Stomach (tissue), 8 donors: ENCODE measurements at regions not wholly inside any gene's neighbourhood (a gene's known extent, or its start where the extent isn't known, plus 50 kb on each side); places are given as distances from the start of the nearest gene placed in this dataset.

Source experiments
- DNase-seq, 2 donors: peaks; one replicate each; pipeline versions ENCODE4 v3.0.0 to v3.0.0-alpha.2; 2013 to 2019
- H3K27ac ChIP-seq, 5 donors: fragments of 200-600 bp in 4 of 5; sonication (generic) in 4 of 5; one replicate each; pipeline ENCODE4 v1.5.1; 2013 to 2019; ENCODE audit warnings: mild to moderate bottlenecking in 1 of 5, moderate library complexity in 1 of 5
- H3K27me3 ChIP-seq, 3 donors: fragments of 200-600 bp; sonication (generic); one replicate each; pipeline ENCODE4 v1.5.1; 2017 to 2019; ENCODE audit warnings: mixed run types in 1 of 3
- H3K36me3 ChIP-seq, 4 donors: fragments of 200-600 bp; sonication (generic); 1 replicate in 3 of 4; 2 replicates in 1 of 4; pipeline ENCODE4 v1.5.1; 2016 to 2019
- H3K4me1 ChIP-seq, 4 donors: fragments of 200-600 bp; sonication (generic); one replicate each; pipeline ENCODE4 v1.5.1; 2016 to 2019
- H3K4me3 ChIP-seq, 4 donors: fragments of 200-600 bp; sonication (generic) in 3 of 4; one replicate each; pipeline ENCODE4 v1.5.1; 2016 to 2019; ENCODE audit warnings: mild to moderate bottlenecking in 1 of 4
- H3K9me3 ChIP-seq, 4 donors: fragments of 200-600 bp; sonication (generic); one replicate each; pipeline ENCODE4 v1.5.1; 2016 to 2019
- EP300 ChIP-seq: sonication (generic); formaldehyde crosslinking; IDR thresholded peaks from one replicate; pipeline ENCODE4 v1.6.1; 2017; ENCODE audit warnings: antibody characterized with exemption
- POLR2A ChIP-seq, 4 donors: fragments of 450-650 bp; IDR thresholded peaks; one replicate each; pipeline ENCODE4 v1.6.1; 2016; ENCODE audit warnings: antibody characterized with exemption in 4 of 4, control low read depth in 2 of 4, mild to moderate bottlenecking in 1 of 4, moderate library complexity in 1 of 4
- POLR2AphosphoS5 ChIP-seq, 3 donors: sonication (generic); formaldehyde crosslinking; IDR thresholded peaks; one replicate each; pipeline ENCODE4 v1.6.1; 2016; ENCODE audit warnings: antibody characterized with exemption in 3 of 3
- WGBS, 5 donors: extraction: QIAGEN DNeasy Blood & Tissue Kit in 3 of 5; methylation state at CpG; one replicate each; pipeline versions ENCODE4 v1.1.5 to v1.1.7; 2013 to 2018; 5-methylcytosine and 5-hydroxymethylcytosine counted together
- intact Hi-C: fragments of 100-400 bp; cut with DNase I; formaldehyde crosslinking; loops from one replicate; pipeline ENCODE4 v1.15.1; 2023; ENCODE audit warnings: low total_unique reads
- TF ChIP-seq, protein P1 (sequence below), 7 experiments: fragments of 450-650 bp in 4 of 7; fragments of 200-600 bp in 3 of 7; sonication (generic) in 3 of 7; IDR thresholded peaks; one replicate each; pipeline ENCODE4 v1.5.1; 2016 to 2019; ENCODE audit warnings: antibody characterized with exemption in 7 of 7, control low read depth in 2 of 7, mild to moderate bottlenecking in 1 of 7
- donor health status: healthy with polysubstance abuse.
- donor health status: Bipolar disorder and iron deficiency.
- donor health status: healthy.

DNA sequence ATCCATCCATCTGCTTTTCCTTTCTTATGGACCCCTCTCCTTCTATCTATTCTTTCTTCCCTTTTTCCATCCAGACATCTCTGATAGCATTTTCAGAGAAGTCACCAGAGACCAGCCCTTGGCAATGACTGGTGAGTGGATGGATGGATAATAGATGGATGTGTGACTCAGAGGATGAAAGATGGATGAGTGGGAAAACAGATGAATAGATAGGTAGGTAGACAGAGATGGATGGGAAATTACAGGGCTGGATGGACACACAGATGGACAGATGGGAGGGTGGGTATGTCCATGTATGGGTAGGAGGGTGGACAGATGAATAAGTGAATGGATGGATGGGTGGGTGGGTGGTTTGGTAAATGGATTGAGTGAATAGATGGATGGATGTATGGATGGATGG, 101.0 kb downstream of the LITAF start:
- H3K4me1 ChIP-seq, result no peaks in the 10 kb centered on the region
- H3K27ac ChIP-seq, result no peak overlapping the region
- no peaks in the 10 kb centered on the region for H3K36me3 ChIP-seq
- intact Hi-C loops, result no loop called here
- H3K4me3 ChIP-seq, result no peak overlapping the region
- peaks cover 0 to 12% (median 6%) of the 10 kb centered on the region in 4 donors for H3K9me3 ChIP-seq
- DNase-seq, result no peak
- no peaks in the 10 kb centered on the region for H3K27me3 ChIP-seq
- TF ChIP-seq POLR2AphosphoS5 (IDR thresholded peaks at IDR 0.05) (no peak), POLR2A (IDR thresholded peaks at IDR 0.05) (no peak), EP300 (no peak)
- TF ChIP-seq, protein P1, sequence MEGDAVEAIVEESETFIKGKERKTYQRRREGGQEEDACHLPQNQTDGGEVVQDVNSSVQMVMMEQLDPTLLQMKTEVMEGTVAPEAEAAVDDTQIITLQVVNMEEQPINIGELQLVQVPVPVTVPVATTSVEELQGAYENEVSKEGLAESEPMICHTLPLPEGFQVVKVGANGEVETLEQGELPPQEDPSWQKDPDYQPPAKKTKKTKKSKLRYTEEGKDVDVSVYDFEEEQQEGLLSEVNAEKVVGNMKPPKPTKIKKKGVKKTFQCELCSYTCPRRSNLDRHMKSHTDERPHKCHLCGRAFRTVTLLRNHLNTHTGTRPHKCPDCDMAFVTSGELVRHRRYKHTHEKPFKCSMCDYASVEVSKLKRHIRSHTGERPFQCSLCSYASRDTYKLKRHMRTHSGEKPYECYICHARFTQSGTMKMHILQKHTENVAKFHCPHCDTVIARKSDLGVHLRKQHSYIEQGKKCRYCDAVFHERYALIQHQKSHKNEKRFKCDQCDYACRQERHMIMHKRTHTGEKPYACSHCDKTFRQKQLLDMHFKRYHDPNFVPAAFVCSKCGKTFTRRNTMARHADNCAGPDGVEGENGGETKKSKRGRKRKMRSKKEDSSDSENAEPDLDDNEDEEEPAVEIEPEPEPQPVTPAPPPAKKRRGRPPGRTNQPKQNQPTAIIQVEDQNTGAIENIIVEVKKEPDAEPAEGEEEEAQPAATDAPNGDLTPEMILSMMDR (IDR thresholded peaks at IDR 0.05), result no peak

DNA sequence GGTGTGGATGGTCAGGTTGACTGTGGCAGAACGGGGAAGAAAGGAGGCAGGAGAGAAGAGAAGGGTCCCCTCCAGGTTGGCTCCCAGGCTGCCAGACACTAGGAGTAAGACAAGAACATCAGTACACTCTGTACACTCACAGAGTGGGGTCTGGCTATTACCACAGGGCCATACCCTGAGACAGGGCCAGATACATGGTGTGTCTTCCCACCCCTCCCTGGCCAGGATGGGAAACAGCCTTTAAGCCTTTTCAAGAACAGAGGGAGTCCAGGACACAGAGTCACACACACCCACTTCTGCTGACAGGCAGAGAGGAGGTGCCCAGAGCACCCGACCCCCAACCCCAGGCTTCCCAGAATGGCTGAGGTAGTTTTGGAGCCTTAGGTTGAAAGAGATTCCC, 99.4 kb downstream of the LITAF start:
- TF ChIP-seq EP300, result no peak
- no peak for TF ChIP-seq POLR2A (IDR thresholded peaks at IDR 0.05)
- no peak for TF ChIP-seq POLR2AphosphoS5 (IDR thresholded peaks at IDR 0.05)
- TF ChIP-seq, protein P1 (IDR thresholded peaks at IDR 0.05), result no peak
- intact Hi-C loops, result no loop called here
- Histone ChIP-seq H3K4me1 (no peaks in the 10 kb centered on the region), H3K9me3 (peaks cover 0 to 12% (median 6%) of the 10 kb centered on the region in 4 donors), H3K36me3 (no peaks in the 10 kb centered on the region), H3K27me3 (no peaks in the 10 kb centered on the region), H3K27ac (no peak overlapping the region), H3K4me3 (no peak overlapping the region)
- no peak for DNase-seq
- 79 to 91% (median 85%) methylated on average over 2 of the region's 2 CpGs for whole genome bisulfite sequencing, 5 donors

DNA sequence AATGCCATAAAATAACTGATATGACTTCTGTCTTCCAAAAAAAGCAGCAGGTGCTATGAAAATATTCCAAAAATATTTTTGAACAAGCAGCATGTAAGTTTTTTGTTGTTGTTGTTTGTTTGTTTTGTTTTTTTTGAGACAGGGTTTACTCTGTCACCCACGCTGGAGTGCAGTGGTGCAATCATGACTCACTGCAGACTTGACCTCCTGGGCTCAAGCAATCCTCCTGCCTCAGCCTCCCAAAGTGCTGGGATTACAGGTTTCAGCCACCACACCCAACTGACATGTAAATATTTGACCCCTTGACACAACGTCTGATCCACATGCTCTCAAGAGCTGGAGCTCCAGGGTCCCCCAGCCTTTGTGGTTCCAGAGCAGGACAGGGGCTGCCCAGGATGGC, 98.4 kb downstream of the LITAF start:
- WGBS, 5 donors, result 41 to 60% (median 54%) methylated on average over 2 of the region's 2 CpGs
- Histone ChIP-seq H3K27ac (no peak overlapping the region), H3K27me3 (no peaks in the 10 kb centered on the region), H3K4me3 (no peak overlapping the region), H3K4me1 (no peaks in the 10 kb centered on the region), H3K36me3 (no peaks in the 10 kb centered on the region), H3K9me3 (peaks cover 0 to 5% (median 3%) of the 10 kb centered on the region in 4 donors)
- DNase-seq, result no peak
- TF ChIP-seq, protein P1 (IDR thresholded peaks at IDR 0.05), result no peak
- no peak for TF ChIP-seq POLR2AphosphoS5 (IDR thresholded peaks at IDR 0.05)
- no peak for TF ChIP-seq POLR2A (IDR thresholded peaks at IDR 0.05)
- no peak for TF ChIP-seq EP300
- intact Hi-C loops, result no loop called here

DNA sequence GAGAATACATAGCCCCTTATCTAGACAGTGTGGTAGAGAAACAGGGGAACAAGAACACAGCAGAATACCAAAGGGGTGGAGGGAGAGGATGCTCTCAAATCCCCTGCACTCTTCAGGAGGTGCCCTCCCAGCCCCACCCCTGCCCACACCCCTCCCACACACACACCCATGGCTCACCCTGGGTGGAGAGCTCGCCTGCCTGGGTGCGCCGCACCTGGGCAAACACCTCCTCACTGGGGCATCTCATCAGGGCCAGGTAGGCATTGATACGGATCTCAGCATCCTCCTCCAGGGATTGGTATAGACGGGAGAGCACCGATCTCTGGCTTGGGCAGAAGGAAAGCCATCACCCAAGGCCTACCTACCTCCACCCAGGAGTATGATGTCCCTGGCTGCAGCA, 95.2 kb downstream of the LITAF start:
- H3K4me3 ChIP-seq, result no peak overlapping the region
- TF ChIP-seq POLR2AphosphoS5 (IDR thresholded peaks at IDR 0.05), result no peak
- no peak for TF ChIP-seq POLR2A (IDR thresholded peaks at IDR 0.05)
- TF ChIP-seq, protein P1 (IDR thresholded peaks at IDR 0.05), result no peak
- no peak for TF ChIP-seq EP300
- WGBS, 5 donors, result 65 to 90% (median 82%) methylated on average over 5 to 6 of the region's 6 CpGs
- intact Hi-C loops, result no loop called here
- H3K4me1 ChIP-seq, result peaks cover 19 to 25% (median 22%) of the 10 kb centered on the region in 4 donors
- H3K9me3 ChIP-seq, result no peaks in the 10 kb centered on the region
- no peak for DNase-seq
- no peak overlapping the region for H3K27ac ChIP-seq
- H3K36me3 ChIP-seq, result no peaks in the 10 kb centered on the region
- H3K27me3 ChIP-seq, result no peaks in the 10 kb centered on the region
